Progenitor cell of endocrine pancreas (in vitro differentiated cells): ENCODE measurements at regions not wholly inside any gene's neighbourhood (a gene's known extent, or its start where the extent isn't known, plus 50 kb on each side); places are given as distances from the start of the nearest gene placed in this dataset.

Source experiments
- DNase-seq: peaks from one replicate; pipeline ENCODE4 v3.0.0; 2021; ENCODE audit warnings: low spot score; ENCODE audit not compliant: unreplicated experiment
- H3K27ac Mint-ChIP-seq: 2 replicates; pipeline ENCODE4 v1.8.0; 2021; ENCODE audit warnings: mild to moderate bottlenecking, moderate library complexity, mixed read lengths
- H3K27me3 Mint-ChIP-seq: 2 replicates; pipeline ENCODE4 v1.8.0; 2021; ENCODE audit warnings: mixed read lengths
- H3K36me3 Mint-ChIP-seq: 2 replicates; pipeline ENCODE4 v1.8.0; 2022; ENCODE audit warnings: mixed read lengths; ENCODE audit not compliant: insufficient read depth
- H3K4me1 Mint-ChIP-seq: 2 replicates; pipeline ENCODE4 v1.8.0; 2021; ENCODE audit warnings: low read depth, mixed read lengths
- H3K4me3 Mint-ChIP-seq: 2 replicates; pipeline ENCODE4 v1.8.0; 2021; ENCODE audit warnings: low read depth, mild to moderate bottlenecking, moderate library complexity, mixed read lengths
- H3K9me3 Mint-ChIP-seq: 2 replicates; pipeline ENCODE4 v1.8.0; 2021; ENCODE audit warnings: low read depth, mixed read lengths
- CTCF ChIP-seq: fragments of 200-600 bp; sonication (generic); IDR thresholded peaks from one replicate; pipeline ENCODE4 v1.5.0; 2021; ENCODE audit warnings: antibody characterized with exemption, mild to moderate bottlenecking; ENCODE audit not compliant: unreplicated experiment

GRCh38 chr7:32293833-32294232, 196.3 kb downstream of the LSM5 start:
- Mint-ChIP-seq H3K4me1 (peaks cover 2% of the 10 kb centered on the region), H3K27me3 (peaks cover 55% of the 10 kb centered on the region), H3K27ac (no peak overlapping the region), H3K36me3 (no peaks in the 10 kb centered on the region), H3K4me3 (no peak overlapping the region), H3K9me3 (no peaks in the 10 kb centered on the region)
- DNase-seq, result no peak
- TF ChIP-seq CTCF, result no peak

GRCh38 chr7:32289651-32290414, 200.3 kb downstream of the LSM5 start:
- H3K4me1 Mint-ChIP-seq, result no peaks in the 10 kb centered on the region
- H3K9me3 Mint-ChIP-seq, result no peaks in the 10 kb centered on the region
- H3K27me3 Mint-ChIP-seq, result peaks cover 27% of the 10 kb centered on the region
- H3K27ac Mint-ChIP-seq, result no peak overlapping the region
- DNase-seq, result no peak
- no peak overlapping the region for H3K4me3 Mint-ChIP-seq
- TF ChIP-seq CTCF, result no peak
- H3K36me3 Mint-ChIP-seq, result no peaks in the 10 kb centered on the region

DNA sequence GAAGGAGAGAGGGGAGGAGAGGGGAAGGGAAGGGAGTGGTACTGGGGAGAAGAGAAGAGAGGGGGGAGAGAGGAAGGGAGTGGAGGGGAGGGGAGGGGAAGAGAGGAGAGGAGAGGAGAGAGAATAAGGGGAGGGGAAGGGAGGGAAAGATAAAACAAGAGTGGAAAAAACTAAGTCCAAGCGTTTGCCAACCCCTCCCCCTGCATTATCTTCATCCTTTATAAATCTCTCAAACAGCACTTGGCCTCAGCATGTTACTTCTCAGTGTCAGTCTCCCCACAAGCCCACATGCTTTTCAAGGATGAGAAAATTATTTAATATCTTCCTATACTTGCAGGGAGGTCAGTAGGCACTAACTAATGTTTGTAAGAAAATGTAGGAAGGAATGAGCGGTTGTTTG, 204.5 kb downstream of the LSM5 start:
- no peak overlapping the region for H3K4me3 Mint-ChIP-seq
- no peak for DNase-seq
- no peaks in the 10 kb centered on the region for H3K36me3 Mint-ChIP-seq
- no peak overlapping the region for H3K27ac Mint-ChIP-seq
- peaks cover 12% of the 10 kb centered on the region for H3K27me3 Mint-ChIP-seq
- H3K9me3 Mint-ChIP-seq, result no peaks in the 10 kb centered on the region
- H3K4me1 Mint-ChIP-seq, result no peaks in the 10 kb centered on the region
- no peak for TF ChIP-seq CTCF

DNA sequence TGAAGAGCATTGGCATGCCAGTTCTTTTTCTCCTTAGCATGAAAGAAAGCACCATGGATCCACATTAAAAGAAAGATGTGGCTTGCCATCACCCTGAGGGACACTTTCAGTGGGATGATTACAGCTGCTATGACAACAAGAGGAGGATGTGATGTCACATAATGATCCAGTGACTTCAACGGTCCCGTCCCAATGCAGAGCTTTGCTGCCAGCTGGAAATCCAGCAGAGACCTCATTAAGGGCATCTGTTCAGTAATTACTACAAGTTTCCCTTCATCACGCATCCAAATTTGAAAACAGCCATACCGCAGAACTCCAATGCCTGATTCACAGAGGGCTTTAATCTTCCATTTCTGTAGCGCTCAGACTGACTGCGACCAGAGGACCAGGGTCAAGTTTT, 206.6 kb downstream of the LSM5 start:
- Mint-ChIP-seq H3K36me3 (no peaks in the 10 kb centered on the region), H3K9me3 (no peaks in the 10 kb centered on the region), H3K4me3 (no peak overlapping the region), H3K27me3 (peaks cover 12% of the 10 kb centered on the region), H3K27ac (no peak overlapping the region), H3K4me1 (no peaks in the 10 kb centered on the region)
- no peak for DNase-seq
- TF ChIP-seq CTCF, result no peak

GRCh38 chr7:32279500-32279899, 209.3 kb upstream of the PDE1C start:
- H3K4me3 Mint-ChIP-seq, result no peak overlapping the region
- no peak for TF ChIP-seq CTCF
- no peaks in the 10 kb centered on the region for H3K36me3 Mint-ChIP-seq
- no peak for DNase-seq
- no peaks in the 10 kb centered on the region for H3K4me1 Mint-ChIP-seq
- H3K27ac Mint-ChIP-seq, result no peak overlapping the region
- peaks cover 15% of the 10 kb centered on the region for H3K27me3 Mint-ChIP-seq
- H3K9me3 Mint-ChIP-seq, result no peaks in the 10 kb centered on the region
